Esophagus muscularis mucosa (tissue), 4 donors: ENCODE measurements at regions not wholly inside any gene's neighbourhood (a gene's known extent, or its start where the extent isn't known, plus 50 kb on each side); places are given as distances from the start of the nearest gene placed in this dataset.

ENCODE experiments used
- DNase-seq: peaks from one replicate; pipeline ENCODE4 v3.0.0-alpha.2; 2017; ENCODE audit errors: extremely low spot score
- H3K27ac ChIP-seq, 4 donors: fragments of 200-600 bp; sonication (generic); replicated peaks in 1 of 4; 1 replicate in 3 of 4; 2 replicates in 1 of 4; pipeline ENCODE4 v1.5.1; 2016 to 2019; ENCODE audit warnings: mild to moderate bottlenecking in 1 of 4
- H3K27me3 ChIP-seq, 4 donors: fragments of 200-600 bp; sonication (generic); one replicate each; pipeline versions ENCODE4 v1.5.1 to v1.6.0; 2016 to 2019
- H3K36me3 ChIP-seq, 4 donors: fragments of 200-600 bp; sonication (generic); one replicate each; pipeline ENCODE4 v1.5.1; 2016 to 2019
- H3K4me1 ChIP-seq, 4 donors: fragments of 200-600 bp; sonication (generic); one replicate each; pipeline ENCODE4 v1.5.1; 2016 to 2019
- H3K4me3 ChIP-seq, 4 donors: fragments of 200-600 bp; sonication (generic); 1 replicate in 2 of 4; 2 replicates in 2 of 4; pipeline ENCODE4 v1.5.1; 2016 to 2019; ENCODE audit warnings: mild to moderate bottlenecking in 4 of 4, moderate library complexity in 1 of 4
- H3K9me3 ChIP-seq, 4 donors: fragments of 200-600 bp; sonication (generic); 1 replicate in 3 of 4; 2 replicates in 1 of 4; pipeline ENCODE4 v1.5.1; 2016 to 2019
- EP300 ChIP-seq: sonication (generic); formaldehyde crosslinking; IDR thresholded peaks from one replicate; pipeline ENCODE4 v1.6.1; 2017; ENCODE audit warnings: antibody characterized with exemption
- POLR2A ChIP-seq: fragments of 450-650 bp; IDR thresholded peaks from one replicate; pipeline ENCODE4 v1.6.1; 2017; ENCODE audit warnings: antibody characterized with exemption, moderate library complexity, mild to moderate bottlenecking, low read depth
- POLR2AphosphoS5 ChIP-seq, 2 donors: sonication (generic); formaldehyde crosslinking; IDR thresholded peaks; one replicate each; pipeline ENCODE4 v1.6.1; 2017; ENCODE audit warnings: antibody characterized with exemption in 2 of 2
- WGBS: methylation state at CpG from one replicate; pipeline ENCODE4 v1.1.5; 2018; 5-methylcytosine and 5-hydroxymethylcytosine counted together
- intact Hi-C: fragments of 100-400 bp; cut with DNase I; formaldehyde crosslinking; loops from one replicate; pipeline ENCODE4 v1.15.1; 2023
- TF ChIP-seq, protein P1 (sequence below), 3 experiments: fragments of 200-600 bp in 2 of 3; fragments of 450-650 bp in 1 of 3; sonication (generic) in 2 of 3; IDR thresholded peaks; one replicate each; pipeline ENCODE4 v1.5.1; 2017 to 2019; ENCODE audit warnings: antibody characterized with exemption in 3 of 3, mild to moderate bottlenecking in 2 of 3, moderate library complexity in 1 of 3

DNA sequence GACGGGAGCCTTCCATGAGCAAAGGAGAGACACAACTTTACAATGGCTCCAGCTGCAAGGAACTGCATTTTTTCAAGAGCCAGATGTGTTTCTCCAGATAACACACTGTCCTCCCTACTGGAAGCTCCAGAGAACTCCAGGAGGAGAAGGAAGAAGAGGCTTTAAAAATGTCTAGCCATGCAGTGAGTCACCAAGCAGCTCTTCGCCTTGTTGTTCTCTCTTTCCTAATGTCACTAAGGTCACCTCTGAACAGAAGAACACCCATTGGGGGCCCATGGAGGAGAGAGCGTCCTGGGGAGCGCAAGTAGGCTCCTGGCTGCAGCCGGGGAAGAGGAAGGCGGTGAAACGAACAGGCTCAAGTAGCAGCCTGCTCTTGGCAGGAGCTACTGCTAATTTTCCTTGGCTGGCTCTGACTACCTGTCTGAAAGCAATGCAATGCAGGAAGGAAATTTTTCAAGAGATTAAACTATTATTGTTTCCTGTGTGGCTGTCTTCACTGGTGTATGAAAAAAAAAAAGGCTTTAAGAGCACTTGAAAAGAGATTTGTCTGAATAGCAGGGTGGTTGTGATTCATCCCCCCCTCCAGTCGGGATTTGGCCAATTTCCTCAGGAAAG lies 321.9 kb downstream of the SETD4 start:
- Histone ChIP-seq H3K36me3 (no peaks in the 10 kb centered on the region), H3K4me3 (no peak overlapping the region), H3K9me3 (peaks cover 0 to 10% (median 4%) of the 10 kb centered on the region in 4 donors), H3K27ac (no peak overlapping the region), H3K4me1 (peaks cover 0 to 13% (median 12%) of the 10 kb centered on the region in 4 donors), H3K27me3 (peaks cover 0 to under 1% (median 0%) of the 10 kb centered on the region in 4 donors)
- DNase-seq, result no peak
- TF ChIP-seq, protein P1, sequence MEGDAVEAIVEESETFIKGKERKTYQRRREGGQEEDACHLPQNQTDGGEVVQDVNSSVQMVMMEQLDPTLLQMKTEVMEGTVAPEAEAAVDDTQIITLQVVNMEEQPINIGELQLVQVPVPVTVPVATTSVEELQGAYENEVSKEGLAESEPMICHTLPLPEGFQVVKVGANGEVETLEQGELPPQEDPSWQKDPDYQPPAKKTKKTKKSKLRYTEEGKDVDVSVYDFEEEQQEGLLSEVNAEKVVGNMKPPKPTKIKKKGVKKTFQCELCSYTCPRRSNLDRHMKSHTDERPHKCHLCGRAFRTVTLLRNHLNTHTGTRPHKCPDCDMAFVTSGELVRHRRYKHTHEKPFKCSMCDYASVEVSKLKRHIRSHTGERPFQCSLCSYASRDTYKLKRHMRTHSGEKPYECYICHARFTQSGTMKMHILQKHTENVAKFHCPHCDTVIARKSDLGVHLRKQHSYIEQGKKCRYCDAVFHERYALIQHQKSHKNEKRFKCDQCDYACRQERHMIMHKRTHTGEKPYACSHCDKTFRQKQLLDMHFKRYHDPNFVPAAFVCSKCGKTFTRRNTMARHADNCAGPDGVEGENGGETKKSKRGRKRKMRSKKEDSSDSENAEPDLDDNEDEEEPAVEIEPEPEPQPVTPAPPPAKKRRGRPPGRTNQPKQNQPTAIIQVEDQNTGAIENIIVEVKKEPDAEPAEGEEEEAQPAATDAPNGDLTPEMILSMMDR (IDR thresholded peaks at IDR 0.05), result no peak
- TF ChIP-seq POLR2AphosphoS5 (IDR thresholded peaks at IDR 0.05) (no peak), POLR2A (no peak), EP300 (no peak)
- WGBS, result 40% methylated on average over 8 of the region's 8 CpGs
- intact Hi-C loops, result no loop called here

DNA sequence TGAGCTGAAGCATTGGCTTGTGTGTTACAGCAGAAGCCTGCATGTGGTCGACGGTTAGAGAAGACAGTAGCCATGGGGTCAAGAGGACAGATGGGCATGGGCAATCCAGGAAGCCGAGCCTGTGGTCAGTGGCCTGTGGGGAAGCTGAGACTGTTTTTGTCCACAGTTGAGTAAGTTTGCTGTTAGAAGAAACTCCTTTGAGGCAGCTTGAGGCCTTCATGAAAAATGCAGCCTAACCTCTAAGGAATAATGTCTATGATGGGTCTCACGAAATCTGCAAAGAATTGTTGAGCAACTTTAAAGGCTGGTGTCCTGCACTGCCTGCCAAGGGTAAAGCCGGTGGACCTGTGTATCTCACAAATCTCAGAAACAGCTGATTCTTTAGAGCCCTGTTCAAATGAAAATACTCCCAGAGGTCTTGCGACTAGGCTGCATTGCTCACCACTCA lies 322.4 kb downstream of the SETD4 start:
- 76% methylated on average over 6 of the region's 6 CpGs for WGBS
- DNase-seq, result no peak
- intact Hi-C loops, result no loop called here

DNA sequence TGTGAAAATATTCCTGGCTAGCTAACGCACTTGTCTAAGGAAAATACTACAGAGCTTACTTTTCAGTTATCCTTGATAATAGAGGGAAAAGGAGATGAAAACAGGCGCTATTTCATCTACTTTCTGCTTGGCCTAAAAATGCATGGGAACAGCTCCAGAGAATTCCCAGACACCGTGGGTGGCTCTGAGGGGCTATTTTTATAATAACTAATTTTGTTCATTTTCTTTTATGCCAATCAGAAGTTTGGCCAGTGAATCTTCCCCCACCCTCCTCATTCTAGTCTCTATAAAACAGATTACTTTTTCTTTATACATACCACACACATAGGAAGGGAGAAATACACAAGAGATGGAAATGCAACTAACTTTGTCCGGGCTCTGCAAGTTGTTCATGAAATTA lies 322.9 kb downstream of the SETD4 start:
- TF ChIP-seq, protein P1 (IDR thresholded peaks at IDR 0.05), result no peak
- TF ChIP-seq POLR2A, result no peak
- TF ChIP-seq EP300, result no peak
- no peak for TF ChIP-seq POLR2AphosphoS5 (IDR thresholded peaks at IDR 0.05)
- Histone ChIP-seq H3K36me3 (no peaks in the 10 kb centered on the region), H3K4me3 (no peak overlapping the region), H3K27ac (no peak overlapping the region), H3K4me1 (peaks cover 0 to 13% (median 12%) of the 10 kb centered on the region in 4 donors), H3K27me3 (peaks cover 0 to 8% (median 0%) of the 10 kb centered on the region in 4 donors), H3K9me3 (peaks cover 0 to 10% (median 4%) of the 10 kb centered on the region in 4 donors)
- 61% methylated on average over 4 of the region's 4 CpGs for WGBS
- intact Hi-C loops, result no loop called here
- no peak for DNase-seq

More for the DNA sequence above, 322.4 kb downstream of the SETD4 start:
- peaks cover 0 to 13% (median 12%) of the 10 kb centered on the region in 4 donors for H3K4me1 ChIP-seq
- no peak overlapping the region for H3K4me3 ChIP-seq
- TF ChIP-seq EP300 (no peak), POLR2A (no peak), POLR2AphosphoS5 (IDR thresholded peaks at IDR 0.05) (no peak)
- TF ChIP-seq, protein P1 (IDR thresholded peaks at IDR 0.05), result no peak
- H3K27ac ChIP-seq, result no peak overlapping the region
- peaks cover 0 to 3% (median 0%) of the 10 kb centered on the region in 4 donors for H3K27me3 ChIP-seq
- no peaks in the 10 kb centered on the region for H3K36me3 ChIP-seq
- H3K9me3 ChIP-seq, result peaks cover 0 to 10% (median 4%) of the 10 kb centered on the region in 4 donors

DNA sequence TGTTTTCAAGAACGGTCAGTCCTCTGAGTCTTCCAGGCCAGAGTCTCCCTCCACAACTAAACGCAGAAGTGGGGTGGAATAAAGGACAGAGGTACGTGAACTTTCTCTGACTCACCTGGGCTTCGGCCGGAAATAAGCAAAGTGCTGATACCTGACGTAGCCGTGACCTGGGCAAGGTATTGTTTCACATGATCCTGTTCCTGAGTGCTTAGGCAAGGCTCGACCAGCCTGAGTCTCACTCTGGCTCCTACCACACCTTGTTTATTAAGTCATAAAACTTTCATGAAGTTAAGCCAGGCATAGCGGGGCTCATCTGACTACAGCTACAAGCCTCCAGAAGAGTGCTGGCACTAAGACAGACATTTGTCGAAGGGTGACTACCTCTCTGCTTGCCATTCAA lies 327.5 kb downstream of the SETD4 start:
- H3K27me3 ChIP-seq, result peaks cover 0 to 18% (median 0%) of the 10 kb centered on the region in 4 donors
- TF ChIP-seq POLR2AphosphoS5 (IDR thresholded peaks at IDR 0.05) (no peak), POLR2A (no peak), EP300 (no peak)
- TF ChIP-seq, protein P1 (IDR thresholded peaks at IDR 0.05), result no peak
- no peak overlapping the region for H3K27ac ChIP-seq
- DNase-seq, result no peak
- peaks cover 0 to 2% (median 0%) of the 10 kb centered on the region in 4 donors for H3K4me1 ChIP-seq
- no peaks in the 10 kb centered on the region for H3K36me3 ChIP-seq
- H3K4me3 ChIP-seq, result no peak overlapping the region
- intact Hi-C loops, result no loop called here
- no peaks in the 10 kb centered on the region for H3K9me3 ChIP-seq
- 93% methylated on average over 10 of the region's 10 CpGs for WGBS
